HG03442 (cell line): ENCODE measurements at regions not wholly inside any gene's neighbourhood (a gene's known extent, or its start where the extent isn't known, plus 50 kb on each side); places are given as distances from the start of the nearest gene placed in this dataset.

Source experiments
- ATAC-seq: cut with Tn5 transposase; IDR thresholded peaks from one replicate; pipeline ENCODE4 v1.9.1; 2021; ENCODE audit warnings: mild to moderate bottlenecking, moderate library complexity; ENCODE audit not compliant: unreplicated experiment

GRCh38 chr2:120807751-120808150, 72.1 kb downstream of the GLI2 start:
- ATAC-seq: no peak

GRCh38 chr2:120809151-120809550, 73.5 kb downstream of the GLI2 start:
- ATAC-seq: no peak

GRCh38 chr2:120809609-120810440, 74.2 kb downstream of the GLI2 start:
- no peak for ATAC-seq

- ATAC-seq: no peak
Measured at GRCh38 chr2:120810639-120811038, 75.0 kb downstream of the GLI2 start.

- no peak for ATAC-seq
Measured at GRCh38 chr2:120812866-120813265, 77.2 kb downstream of the GLI2 start.

- no peak for ATAC-seq
Measured at GRCh38 chr2:120814352-120814751, 78.7 kb downstream of the GLI2 start.

- ATAC-seq: no peak
Measured at GRCh38 chr2:120815292-120815691, 79.6 kb downstream of the GLI2 start.

GRCh38 chr2:120817136-120817955, 81.7 kb downstream of the GLI2 start:
- no peak for ATAC-seq

- no peak for ATAC-seq
Measured at GRCh38 chr2:120817956-120818325, 82.3 kb downstream of the GLI2 start.

GRCh38 chr2:120818441-120818920, 82.8 kb downstream of the GLI2 start:
- no peak for ATAC-seq

- ATAC-seq: no peak
Measured at GRCh38 chr2:120819720-120820210, 84.1 kb downstream of the GLI2 start.

GRCh38 chr2:120820263-120820952, 84.7 kb downstream of the GLI2 start:
- ATAC-seq: no peak

- no peak for ATAC-seq
Measured at GRCh38 chr2:120820953-120821279, 85.2 kb downstream of the GLI2 start.

GRCh38 chr2:120821446-120822160, 85.9 kb downstream of the GLI2 start:
- no peak for ATAC-seq

GRCh38 chr2:120822933-120823332, 87.3 kb downstream of the GLI2 start:
- no peak for ATAC-seq

GRCh38 chr2:120823551-120823950, 87.9 kb downstream of the GLI2 start:
- ATAC-seq: no peak

- ATAC-seq: no peak
Measured at GRCh38 chr2:120824246-120824645, 88.6 kb downstream of the GLI2 start.

GRCh38 chr2:120825370-120826259, 89.9 kb downstream of the GLI2 start:
- no peak for ATAC-seq

GRCh38 chr2:120826260-120826648, 90.6 kb downstream of the GLI2 start:
- ATAC-seq: no peak
